ENCODE measurements at regions not wholly inside any gene's neighbourhood (a gene's known extent, or its start where the extent isn't known, plus 50 kb on each side); places are given as distances from the start of the nearest gene placed in this dataset.

DNA sequence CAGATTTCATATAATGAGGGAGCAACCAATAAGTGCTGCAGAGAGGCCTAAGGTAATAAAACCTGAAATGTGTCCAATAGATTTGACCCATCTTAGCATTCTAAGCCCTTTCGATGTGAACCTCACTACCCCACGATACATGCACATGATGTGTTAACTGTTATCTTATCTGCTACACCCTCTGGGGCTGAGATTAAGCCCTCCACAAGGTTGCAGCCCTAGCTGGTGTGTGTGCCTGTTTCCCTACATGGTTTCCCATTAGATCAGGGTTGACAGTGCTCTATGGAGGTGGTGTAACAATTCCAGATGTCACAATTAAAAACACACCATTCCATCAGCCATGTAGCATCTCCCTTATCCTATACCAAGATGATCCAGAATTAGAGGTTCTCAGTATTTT, 68.9 kb upstream of the THSD7B start:
- TF ChIP-seq TAF1 (IDR thresholded peaks at IDR 0.05; ENCODE audit: borderline replicate concordance, insufficient read depth, low read length) (no peak), POLR2AphosphoS5 (IDR thresholded peaks at IDR 0.05; ENCODE audit: low read depth, low read length) (no peak), FOXP2 (optimal IDR thresholded peaks at IDR 0.05; ENCODE audit: borderline replicate concordance, extremely low read depth, extremely low read length, insufficient read depth) (no peak), SIN3A (IDR thresholded peaks at IDR 0.05; ENCODE audit: borderline replicate concordance, insufficient read depth, low read length) (no peak)
- TF ChIP-seq, protein P1, sequence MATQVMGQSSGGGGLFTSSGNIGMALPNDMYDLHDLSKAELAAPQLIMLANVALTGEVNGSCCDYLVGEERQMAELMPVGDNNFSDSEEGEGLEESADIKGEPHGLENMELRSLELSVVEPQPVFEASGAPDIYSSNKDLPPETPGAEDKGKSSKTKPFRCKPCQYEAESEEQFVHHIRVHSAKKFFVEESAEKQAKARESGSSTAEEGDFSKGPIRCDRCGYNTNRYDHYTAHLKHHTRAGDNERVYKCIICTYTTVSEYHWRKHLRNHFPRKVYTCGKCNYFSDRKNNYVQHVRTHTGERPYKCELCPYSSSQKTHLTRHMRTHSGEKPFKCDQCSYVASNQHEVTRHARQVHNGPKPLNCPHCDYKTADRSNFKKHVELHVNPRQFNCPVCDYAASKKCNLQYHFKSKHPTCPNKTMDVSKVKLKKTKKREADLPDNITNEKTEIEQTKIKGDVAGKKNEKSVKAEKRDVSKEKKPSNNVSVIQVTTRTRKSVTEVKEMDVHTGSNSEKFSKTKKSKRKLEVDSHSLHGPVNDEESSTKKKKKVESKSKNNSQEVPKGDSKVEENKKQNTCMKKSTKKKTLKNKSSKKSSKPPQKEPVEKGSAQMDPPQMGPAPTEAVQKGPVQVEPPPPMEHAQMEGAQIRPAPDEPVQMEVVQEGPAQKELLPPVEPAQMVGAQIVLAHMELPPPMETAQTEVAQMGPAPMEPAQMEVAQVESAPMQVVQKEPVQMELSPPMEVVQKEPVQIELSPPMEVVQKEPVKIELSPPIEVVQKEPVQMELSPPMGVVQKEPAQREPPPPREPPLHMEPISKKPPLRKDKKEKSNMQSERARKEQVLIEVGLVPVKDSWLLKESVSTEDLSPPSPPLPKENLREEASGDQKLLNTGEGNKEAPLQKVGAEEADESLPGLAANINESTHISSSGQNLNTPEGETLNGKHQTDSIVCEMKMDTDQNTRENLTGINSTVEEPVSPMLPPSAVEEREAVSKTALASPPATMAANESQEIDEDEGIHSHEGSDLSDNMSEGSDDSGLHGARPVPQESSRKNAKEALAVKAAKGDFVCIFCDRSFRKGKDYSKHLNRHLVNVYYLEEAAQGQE (IDR thresholded peaks at IDR 0.05; ENCODE audit: insufficient read depth in 1 of 2, low read depth in 2 of 2, low read length in 2 of 2) = no peak

DNA sequence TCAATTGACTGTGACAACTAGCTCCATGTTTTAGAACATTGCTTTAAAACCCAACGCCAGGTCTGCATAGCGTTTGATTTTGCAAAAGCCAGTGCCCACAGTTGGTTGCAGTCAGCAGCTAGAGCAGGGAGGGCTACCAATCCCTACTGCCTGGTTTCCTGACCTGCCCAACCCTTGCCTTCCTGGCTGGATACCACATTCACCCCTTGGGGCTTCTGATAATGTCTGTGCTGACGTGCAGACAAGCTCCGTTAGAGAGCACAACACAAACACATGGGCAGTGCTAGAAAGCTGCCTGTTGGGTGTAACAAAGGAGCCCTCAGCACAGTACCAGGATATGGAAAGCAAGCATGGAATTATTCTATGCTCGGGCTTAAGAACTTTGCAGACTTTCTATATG, 71.4 kb upstream of the THSD7B start:
- TF ChIP-seq FOXP2 (optimal IDR thresholded peaks at IDR 0.05; ENCODE audit: borderline replicate concordance, extremely low read depth, extremely low read length, insufficient read depth) (no peak), TAF1 (IDR thresholded peaks at IDR 0.05; ENCODE audit: borderline replicate concordance, insufficient read depth, low read length) (no peak), POLR2AphosphoS5 (IDR thresholded peaks at IDR 0.05; ENCODE audit: low read depth, low read length) (no peak), SIN3A (IDR thresholded peaks at IDR 0.05; ENCODE audit: borderline replicate concordance, insufficient read depth, low read length) (no peak)
- TF ChIP-seq, protein P1 (IDR thresholded peaks at IDR 0.05; ENCODE audit: insufficient read depth in 1 of 2, low read depth in 2 of 2, low read length in 2 of 2) = no peak

DNA sequence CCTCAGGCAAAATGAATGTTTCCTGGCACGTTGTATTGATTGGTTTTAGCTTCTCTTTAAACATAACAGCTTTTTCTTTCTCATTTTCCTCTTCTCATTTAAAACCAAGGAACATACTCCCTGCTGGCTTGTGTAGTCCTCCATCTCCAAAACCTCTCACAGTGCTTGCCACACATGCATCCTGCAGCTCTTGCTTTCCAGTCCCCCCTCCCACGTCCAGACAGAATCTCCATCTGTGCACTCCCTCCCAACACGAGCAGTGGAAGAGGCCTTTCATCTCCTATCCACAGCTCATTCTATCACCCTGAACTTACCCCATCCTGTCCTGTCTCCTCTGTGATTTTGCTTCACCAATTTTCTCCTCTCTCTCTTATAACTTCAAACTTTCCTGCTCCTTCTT, 99.6 kb upstream of the THSD7B start:
- TF ChIP-seq POLR2AphosphoS5 (IDR thresholded peaks at IDR 0.05; ENCODE audit: low read depth, low read length) = no peak
- TF ChIP-seq SIN3A (IDR thresholded peaks at IDR 0.05; ENCODE audit: borderline replicate concordance, insufficient read depth, low read length) = no peak
- TF ChIP-seq, protein P1 (IDR thresholded peaks at IDR 0.05; ENCODE audit: insufficient read depth in 1 of 2, low read depth in 2 of 2, low read length in 2 of 2) = no peak
- no peak for TF ChIP-seq TAF1 (IDR thresholded peaks at IDR 0.05; ENCODE audit: borderline replicate concordance, insufficient read depth, low read length)
- TF ChIP-seq FOXP2 (optimal IDR thresholded peaks at IDR 0.05; ENCODE audit: borderline replicate concordance, extremely low read depth, extremely low read length, insufficient read depth) = no peak

DNA sequence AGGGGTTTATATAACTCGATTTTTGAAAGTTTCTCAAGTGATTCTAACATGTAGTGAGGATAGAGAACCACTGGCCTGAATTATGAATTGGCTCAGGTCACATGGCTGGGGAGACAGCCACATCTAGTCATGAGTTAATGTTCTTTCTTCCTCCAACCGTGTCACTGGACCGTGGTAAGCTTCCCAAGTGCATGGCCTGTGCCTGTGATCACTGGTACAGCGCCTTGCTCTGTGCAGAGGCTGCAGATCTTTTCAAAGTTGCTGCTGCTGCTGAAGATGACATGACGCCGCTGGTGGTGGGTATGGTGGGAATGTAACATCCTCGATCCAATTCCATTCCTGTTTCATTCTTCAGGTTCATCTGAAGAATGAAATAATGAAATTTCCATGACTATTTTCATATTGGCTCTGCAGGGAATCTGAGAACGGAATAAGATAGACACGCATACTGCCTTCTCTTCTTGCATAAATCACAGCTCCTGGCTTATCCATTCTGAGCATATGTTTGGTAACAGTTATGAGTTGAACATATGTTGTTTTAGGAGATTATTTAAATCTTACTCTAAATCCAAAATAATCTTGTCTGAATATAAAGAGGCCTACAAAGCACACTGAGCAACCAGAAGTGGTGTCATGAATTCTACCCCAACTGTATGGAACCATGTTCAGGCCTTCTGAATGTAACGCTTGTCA, 100.5 kb upstream of the THSD7B start:
- no peak for TF ChIP-seq FOXP2 (optimal IDR thresholded peaks at IDR 0.05; ENCODE audit: borderline replicate concordance, extremely low read depth, extremely low read length, insufficient read depth)
- TF ChIP-seq, protein P1 (IDR thresholded peaks at IDR 0.05; ENCODE audit: insufficient read depth in 1 of 2, low read depth in 2 of 2, low read length in 2 of 2) = no peak
- TF ChIP-seq POLR2AphosphoS5 (IDR thresholded peaks at IDR 0.05; ENCODE audit: low read depth, low read length) = no peak
- no peak for TF ChIP-seq TAF1 (IDR thresholded peaks at IDR 0.05; ENCODE audit: borderline replicate concordance, insufficient read depth, low read length)
- no peak for TF ChIP-seq SIN3A (IDR thresholded peaks at IDR 0.05; ENCODE audit: borderline replicate concordance, insufficient read depth, low read length)
